ENCODE measurements at regions not wholly inside any gene's neighbourhood (a gene's known extent, or its start where the extent isn't known, plus 50 kb on each side); places are given as distances from the start of the nearest gene placed in this dataset.

DNA sequence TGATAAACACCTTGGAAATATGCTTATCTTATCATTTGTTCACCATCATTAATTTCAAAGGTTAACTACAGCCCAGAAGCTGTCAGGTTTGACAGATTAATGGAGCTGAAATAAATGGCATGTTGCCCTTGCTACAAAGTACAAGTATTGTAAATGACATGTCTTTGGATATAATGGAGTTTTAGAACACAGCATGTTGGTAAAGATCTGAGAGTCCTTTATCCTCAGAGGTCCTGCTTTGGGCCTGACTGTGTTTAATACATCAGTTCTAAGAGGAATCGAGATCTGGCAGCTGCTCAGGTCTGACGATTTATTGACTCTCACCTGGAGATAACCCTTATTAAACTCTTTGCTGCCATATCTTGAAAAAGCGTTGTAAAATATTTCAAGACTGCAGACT lies 222.7 kb upstream of the OPRM1 start:
- Histone ChIP-seq H3K27ac (no peak overlapping the region), H3K36me3 (no peaks in the 10 kb centered on the region), H3K9me3 (peaks cover 7% of the 10 kb centered on the region), H3K27me3 (ENCODE audit: low read depth) (no peaks in the 10 kb centered on the region), H3K4me1 (no peaks in the 10 kb centered on the region), H3K4me3 (no peak overlapping the region)
- intact Hi-C loops (cut with DNase I) = no loop called here
- DNase-seq = no peak
- ATAC-seq = no peak
- TF ChIP-seq CTCF (IDR thresholded peaks at IDR 0.05) = no peak

- no peaks in the 10 kb centered on the region for H3K4me1 ChIP-seq
- DNase-seq = no peak
- H3K4me3 ChIP-seq = no peak overlapping the region
- H3K27me3 ChIP-seq (ENCODE audit: low read depth) = no peaks in the 10 kb centered on the region
- peaks cover 7% of the 10 kb centered on the region for H3K9me3 ChIP-seq
- TF ChIP-seq CTCF (IDR thresholded peaks at IDR 0.05) = no peak
- H3K27ac ChIP-seq = no peak overlapping the region
- H3K36me3 ChIP-seq = no peaks in the 10 kb centered on the region
- intact Hi-C loops (cut with DNase I) = no loop called here
- no peak for ATAC-seq
These were observed 224.9 kb upstream of the OPRM1 start for GRCh38 chr6:153814136-153814535.

GRCh38 chr6:153804755-153805330 lies 234.2 kb upstream of the OPRM1 start:
- ATAC-seq (no peak), DNase-seq (no peak)
- no peak for TF ChIP-seq CTCF (IDR thresholded peaks at IDR 0.05)
- H3K27ac ChIP-seq = no peak overlapping the region
- H3K36me3 ChIP-seq = no peaks in the 10 kb centered on the region
- H3K4me3 ChIP-seq = no peak overlapping the region
- intact Hi-C loops (cut with DNase I) = no loop called here
- H3K4me1 ChIP-seq = no peaks in the 10 kb centered on the region
- no peaks in the 10 kb centered on the region for H3K9me3 ChIP-seq
- no peaks in the 10 kb centered on the region for H3K27me3 ChIP-seq (ENCODE audit: low read depth)

DNA sequence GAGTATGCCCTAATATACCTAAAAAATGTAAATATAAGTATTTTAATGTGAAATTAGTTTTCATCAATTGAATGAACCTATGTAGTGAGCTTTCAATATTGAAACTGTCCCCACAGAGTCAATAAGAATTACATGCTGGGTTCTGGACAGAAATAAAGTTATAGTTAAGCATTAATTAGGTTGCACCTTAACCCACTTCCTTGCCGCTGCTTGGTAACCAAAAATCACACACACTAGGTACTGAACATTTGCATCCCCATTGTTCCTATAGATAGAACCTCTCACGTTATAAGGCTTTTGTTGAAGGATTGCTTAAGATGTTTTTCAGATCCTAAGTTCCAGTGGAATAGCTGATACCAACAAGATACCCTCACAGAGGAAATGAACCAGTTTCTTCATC lies 237.1 kb upstream of the OPRM1 start:
- no peak overlapping the region for H3K4me3 ChIP-seq
- no peaks in the 10 kb centered on the region for H3K4me1 ChIP-seq
- no peaks in the 10 kb centered on the region for H3K27me3 ChIP-seq (ENCODE audit: low read depth)
- H3K36me3 ChIP-seq = no peaks in the 10 kb centered on the region
- H3K27ac ChIP-seq = no peak overlapping the region
- no peak for TF ChIP-seq CTCF (IDR thresholded peaks at IDR 0.05)
- no peak for ATAC-seq
- intact Hi-C loops (cut with DNase I) = no loop called here
- no peaks in the 10 kb centered on the region for H3K9me3 ChIP-seq
- no peak for DNase-seq

GRCh38 chr6:153800580-153801188 lies 238.4 kb upstream of the OPRM1 start:
- peak in 1 of 2 donors; percentile 46 for ATAC-seq
- Histone ChIP-seq H3K4me1 (no peaks in the 10 kb centered on the region), H3K9me3 (no peaks in the 10 kb centered on the region), H3K36me3 (no peaks in the 10 kb centered on the region), H3K4me3 (no peak overlapping the region), H3K27me3 (ENCODE audit: low read depth) (no peaks in the 10 kb centered on the region), H3K27ac (no peak overlapping the region)
- no peak for TF ChIP-seq CTCF (IDR thresholded peaks at IDR 0.05)
- no peak for DNase-seq
- intact Hi-C loops (cut with DNase I) = no loop called here
